HEK293 (cell line): ENCODE measurements at regions not wholly inside any gene's neighbourhood (a gene's known extent, or its start where the extent isn't known, plus 50 kb on each side); places are given as distances from the start of the nearest gene placed in this dataset.

ENCODE experiments used
- CTCF ChIA-PET: fragments of 350-600 bp; formaldehyde crosslinking; extraction: SDS; loops from one replicate; lab custom pipeline; 2021; ENCODE audit warnings: antibody characterized with exemption; lab: Yijun Ruan, JAX
- POLR2A ChIA-PET: fragments of 300-600 bp; formaldehyde crosslinking; extraction: SDS; loops from one replicate; lab custom pipeline; 2020; ENCODE audit warnings: antibody characterized with exemption, inconsistent platforms; lab: Yijun Ruan, JAX
- H3K27ac ChIP-seq: fragments of 200-500 bp; sonication (Bioruptor generic); 2 replicates; pipeline ENCODE4 v1.5.1; 2014; ENCODE audit warnings: low read depth, low read length, control low read depth, inconsistent platforms; ENCODE audit errors: extremely low read depth
- H3K36me3 ChIP-seq, 2 experiments: fragments of 200-500 bp in 1 of 2; sonication (Bioruptor generic) in 1 of 2; 1 replicate in 1 of 2; 2 replicates in 1 of 2; pipeline ENCODE4 v1.5.1; 2014 to 2017; ENCODE audit warnings: inconsistent platforms in 2 of 2, low read length in 2 of 2; ENCODE audit not compliant: control insufficient read depth in 2 of 2, insufficient read depth in 1 of 2
- H3K4me1 ChIP-seq: fragments of 200-500 bp; sonication (Bioruptor generic); 2 replicates; pipeline ENCODE4 v1.5.1; 2014; ENCODE audit warnings: mild to moderate bottlenecking, low read length, inconsistent platforms; ENCODE audit not compliant: control insufficient read depth, insufficient read depth
- H3K4me3 ChIP-seq: 2 replicates; pipeline ENCODE4 v1.5.1; 2011; ENCODE audit warnings: low read depth, mild to moderate bottlenecking, control low read depth, low read length, moderate library complexity
- H3K9me3 ChIP-seq: fragments of 200-500 bp; sonication (Bioruptor generic); 2 replicates; pipeline ENCODE4 v1.5.1; 2014; ENCODE audit warnings: low read depth, low read length, inconsistent platforms; ENCODE audit not compliant: control insufficient read depth, insufficient read depth
- AEBP2 ChIP-seq: fragments of 450-650 bp; formaldehyde crosslinking; IDR thresholded peaks from 2 replicates; pipeline ENCODE4 v1.5.1; 2016; ENCODE audit warnings: missing biosample characterization, missing genetic modification characterization, borderline replicate concordance
- GFI1B ChIP-seq: fragments of 450-650 bp; formaldehyde crosslinking; IDR thresholded peaks from 2 replicates; pipeline ENCODE4 v1.5.1; 2016; ENCODE audit warnings: missing biosample characterization, missing genetic modification characterization
- GLI4 ChIP-seq: fragments of 450-650 bp; formaldehyde crosslinking; IDR thresholded peaks from 2 replicates; pipeline ENCODE4 v1.5.1; 2016; ENCODE audit warnings: missing biosample characterization, missing genetic modification characterization
- MEIS1 ChIP-seq: sonication (generic); formaldehyde crosslinking; IDR thresholded peaks from 2 replicates; pipeline ENCODE4 v1.8.1; 2022; ENCODE audit warnings: missing genetic modification reagents, mild to moderate bottlenecking, borderline replicate concordance
- YY2 ChIP-seq: fragments of 450-650 bp; formaldehyde crosslinking; IDR thresholded peaks from 2 replicates; pipeline ENCODE4 v1.5.1; 2016; ENCODE audit warnings: missing biosample characterization, missing genetic modification characterization
- ZBTB1 ChIP-seq: fragments of 450-650 bp; formaldehyde crosslinking; IDR thresholded peaks from 2 replicates; pipeline ENCODE4 v1.5.1; 2016; ENCODE audit warnings: missing biosample characterization, missing genetic modification characterization
- ZBTB8A ChIP-seq: fragments of 450-650 bp; formaldehyde crosslinking; IDR thresholded peaks from 2 replicates; pipeline ENCODE4 v1.5.1; 2016; ENCODE audit warnings: missing biosample characterization, missing genetic modification characterization
- ZNF26 ChIP-seq: fragments of 450-650 bp; formaldehyde crosslinking; IDR thresholded peaks from 2 replicates; pipeline ENCODE4 v1.5.1; 2016; ENCODE audit warnings: missing biosample characterization, missing genetic modification characterization
- ZNF266 ChIP-seq: fragments of 450-650 bp; formaldehyde crosslinking; IDR thresholded peaks from 2 replicates; pipeline ENCODE4 v1.5.1; 2016; ENCODE audit warnings: missing biosample characterization, missing genetic modification characterization, low read depth
- ZNF302 ChIP-seq: fragments of 450-650 bp; formaldehyde crosslinking; IDR thresholded peaks from 2 replicates; pipeline ENCODE4 v1.5.1; 2016; ENCODE audit warnings: missing biosample characterization, missing genetic modification characterization, low read depth
- ZNF610 ChIP-seq: fragments of 450-650 bp; formaldehyde crosslinking; IDR thresholded peaks from 2 replicates; pipeline ENCODE4 v1.5.1; 2016; ENCODE audit warnings: missing biosample characterization, missing genetic modification characterization, borderline replicate concordance
- ZNF707 ChIP-seq: fragments of 450-650 bp; formaldehyde crosslinking; IDR thresholded peaks from 2 replicates; pipeline ENCODE4 v1.5.1; 2016; ENCODE audit warnings: missing biosample characterization, missing genetic modification characterization
- ZNF76 ChIP-seq: fragments of 450-650 bp; formaldehyde crosslinking; IDR thresholded peaks from 2 replicates; pipeline ENCODE4; 2016; ENCODE audit warnings: low read depth, missing biosample characterization, missing genetic modification characterization, borderline replicate concordance
- ZNF791 ChIP-seq: fragments of 450-650 bp; formaldehyde crosslinking; IDR thresholded peaks from 2 replicates; pipeline ENCODE4 v1.5.1; 2016; ENCODE audit warnings: missing biosample characterization, missing genetic modification characterization
- ZSCAN4 ChIP-seq: fragments of 450-650 bp; formaldehyde crosslinking; IDR thresholded peaks from 2 replicates; pipeline ENCODE4 v1.5.1; 2017; ENCODE audit warnings: missing biosample characterization, missing genetic modification characterization
- TF ChIP-seq, protein P1 (sequence below): fragments of 450-650 bp; formaldehyde crosslinking; IDR thresholded peaks from 2 replicates; pipeline ENCODE4 v1.5.1; 2016; ENCODE audit warnings: missing biosample characterization, missing genetic modification characterization, borderline replicate concordance
- TF ChIP-seq, protein P2 (sequence below): fragments of 450-650 bp; formaldehyde crosslinking; IDR thresholded peaks from 2 replicates; pipeline ENCODE4 v1.5.1; 2016; ENCODE audit warnings: missing biosample characterization, missing genetic modification characterization
- TF ChIP-seq, protein P3 (sequence below): fragments of 450-650 bp; formaldehyde crosslinking; IDR thresholded peaks from 2 replicates; pipeline ENCODE4 v1.5.1; 2017; ENCODE audit warnings: missing biosample characterization, missing genetic modification characterization
- TF ChIP-seq, protein P4 (sequence below): sonication (generic); formaldehyde crosslinking; IDR thresholded peaks from 2 replicates; pipeline ENCODE4 v1.8.1; 2022; ENCODE audit warnings: mild to moderate bottlenecking, moderate library complexity, missing genetic modification reagents

- Histone ChIP-seq H3K27ac (no peak overlapping the region), H3K9me3 (no peaks in the 10 kb centered on the region), H3K4me3 (no peak overlapping the region), H3K36me3 (no peaks in the 10 kb centered on the region), H3K4me1 (no peaks in the 10 kb centered on the region)
- ChIA-PET POLR2A (no interaction called here), CTCF (no interaction called here)
- TF ChIP-seq ZNF26 (tag by site-specific recombination) (no peak), GLI4 (tag by site-specific recombination) (no peak), ZNF791 (tag by site-specific recombination) (no peak), YY2 (tag by site-specific recombination) (no peak), ZSCAN4 (tag by site-specific recombination) (no peak), ZBTB8A (tag by site-specific recombination) (no peak)
- TF ChIP-seq, protein P1, sequence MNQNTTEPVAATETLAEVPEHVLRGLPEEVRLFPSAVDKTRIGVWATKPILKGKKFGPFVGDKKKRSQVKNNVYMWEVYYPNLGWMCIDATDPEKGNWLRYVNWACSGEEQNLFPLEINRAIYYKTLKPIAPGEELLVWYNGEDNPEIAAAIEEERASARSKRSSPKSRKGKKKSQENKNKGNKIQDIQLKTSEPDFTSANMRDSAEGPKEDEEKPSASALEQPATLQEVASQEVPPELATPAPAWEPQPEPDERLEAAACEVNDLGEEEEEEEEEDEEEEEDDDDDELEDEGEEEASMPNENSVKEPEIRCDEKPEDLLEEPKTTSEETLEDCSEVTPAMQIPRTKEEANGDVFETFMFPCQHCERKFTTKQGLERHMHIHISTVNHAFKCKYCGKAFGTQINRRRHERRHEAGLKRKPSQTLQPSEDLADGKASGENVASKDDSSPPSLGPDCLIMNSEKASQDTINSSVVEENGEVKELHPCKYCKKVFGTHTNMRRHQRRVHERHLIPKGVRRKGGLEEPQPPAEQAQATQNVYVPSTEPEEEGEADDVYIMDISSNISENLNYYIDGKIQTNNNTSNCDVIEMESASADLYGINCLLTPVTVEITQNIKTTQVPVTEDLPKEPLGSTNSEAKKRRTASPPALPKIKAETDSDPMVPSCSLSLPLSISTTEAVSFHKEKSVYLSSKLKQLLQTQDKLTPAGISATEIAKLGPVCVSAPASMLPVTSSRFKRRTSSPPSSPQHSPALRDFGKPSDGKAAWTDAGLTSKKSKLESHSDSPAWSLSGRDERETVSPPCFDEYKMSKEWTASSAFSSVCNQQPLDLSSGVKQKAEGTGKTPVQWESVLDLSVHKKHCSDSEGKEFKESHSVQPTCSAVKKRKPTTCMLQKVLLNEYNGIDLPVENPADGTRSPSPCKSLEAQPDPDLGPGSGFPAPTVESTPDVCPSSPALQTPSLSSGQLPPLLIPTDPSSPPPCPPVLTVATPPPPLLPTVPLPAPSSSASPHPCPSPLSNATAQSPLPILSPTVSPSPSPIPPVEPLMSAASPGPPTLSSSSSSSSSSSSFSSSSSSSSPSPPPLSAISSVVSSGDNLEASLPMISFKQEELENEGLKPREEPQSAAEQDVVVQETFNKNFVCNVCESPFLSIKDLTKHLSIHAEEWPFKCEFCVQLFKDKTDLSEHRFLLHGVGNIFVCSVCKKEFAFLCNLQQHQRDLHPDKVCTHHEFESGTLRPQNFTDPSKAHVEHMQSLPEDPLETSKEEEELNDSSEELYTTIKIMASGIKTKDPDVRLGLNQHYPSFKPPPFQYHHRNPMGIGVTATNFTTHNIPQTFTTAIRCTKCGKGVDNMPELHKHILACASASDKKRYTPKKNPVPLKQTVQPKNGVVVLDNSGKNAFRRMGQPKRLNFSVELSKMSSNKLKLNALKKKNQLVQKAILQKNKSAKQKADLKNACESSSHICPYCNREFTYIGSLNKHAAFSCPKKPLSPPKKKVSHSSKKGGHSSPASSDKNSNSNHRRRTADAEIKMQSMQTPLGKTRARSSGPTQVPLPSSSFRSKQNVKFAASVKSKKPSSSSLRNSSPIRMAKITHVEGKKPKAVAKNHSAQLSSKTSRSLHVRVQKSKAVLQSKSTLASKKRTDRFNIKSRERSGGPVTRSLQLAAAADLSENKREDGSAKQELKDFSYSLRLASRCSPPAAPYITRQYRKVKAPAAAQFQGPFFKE (tag by site-specific recombination) = no peak
- TF ChIP-seq, protein P2, sequence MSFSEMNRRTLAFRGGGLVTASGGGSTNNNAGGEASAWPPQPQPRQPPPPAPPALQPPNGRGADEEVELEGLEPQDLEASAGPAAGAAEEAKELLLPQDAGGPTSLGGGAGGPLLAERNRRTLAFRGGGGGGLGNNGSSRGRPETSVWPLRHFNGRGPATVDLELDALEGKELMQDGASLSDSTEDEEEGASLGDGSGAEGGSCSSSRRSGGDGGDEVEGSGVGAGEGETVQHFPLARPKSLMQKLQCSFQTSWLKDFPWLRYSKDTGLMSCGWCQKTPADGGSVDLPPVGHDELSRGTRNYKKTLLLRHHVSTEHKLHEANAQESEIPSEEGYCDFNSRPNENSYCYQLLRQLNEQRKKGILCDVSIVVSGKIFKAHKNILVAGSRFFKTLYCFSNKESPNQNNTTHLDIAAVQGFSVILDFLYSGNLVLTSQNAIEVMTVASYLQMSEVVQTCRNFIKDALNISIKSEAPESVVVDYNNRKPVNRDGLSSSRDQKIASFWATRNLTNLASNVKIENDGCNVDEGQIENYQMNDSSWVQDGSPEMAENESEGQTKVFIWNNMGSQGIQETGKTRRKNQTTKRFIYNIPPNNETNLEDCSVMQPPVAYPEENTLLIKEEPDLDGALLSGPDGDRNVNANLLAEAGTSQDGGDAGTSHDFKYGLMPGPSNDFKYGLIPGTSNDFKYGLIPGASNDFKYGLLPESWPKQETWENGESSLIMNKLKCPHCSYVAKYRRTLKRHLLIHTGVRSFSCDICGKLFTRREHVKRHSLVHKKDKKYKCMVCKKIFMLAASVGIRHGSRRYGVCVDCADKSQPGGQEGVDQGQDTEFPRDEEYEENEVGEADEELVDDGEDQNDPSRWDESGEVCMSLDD (tag by site-specific recombination) = no peak
- TF ChIP-seq, protein P3, sequence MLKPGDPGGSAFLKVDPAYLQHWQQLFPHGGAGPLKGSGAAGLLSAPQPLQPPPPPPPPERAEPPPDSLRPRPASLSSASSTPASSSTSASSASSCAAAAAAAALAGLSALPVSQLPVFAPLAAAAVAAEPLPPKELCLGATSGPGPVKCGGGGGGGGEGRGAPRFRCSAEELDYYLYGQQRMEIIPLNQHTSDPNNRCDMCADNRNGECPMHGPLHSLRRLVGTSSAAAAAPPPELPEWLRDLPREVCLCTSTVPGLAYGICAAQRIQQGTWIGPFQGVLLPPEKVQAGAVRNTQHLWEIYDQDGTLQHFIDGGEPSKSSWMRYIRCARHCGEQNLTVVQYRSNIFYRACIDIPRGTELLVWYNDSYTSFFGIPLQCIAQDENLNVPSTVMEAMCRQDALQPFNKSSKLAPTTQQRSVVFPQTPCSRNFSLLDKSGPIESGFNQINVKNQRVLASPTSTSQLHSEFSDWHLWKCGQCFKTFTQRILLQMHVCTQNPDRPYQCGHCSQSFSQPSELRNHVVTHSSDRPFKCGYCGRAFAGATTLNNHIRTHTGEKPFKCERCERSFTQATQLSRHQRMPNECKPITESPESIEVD (tag by site-specific recombination) = no peak
These were observed 428.7 kb downstream of the QKI start for GRCh38 chr6:163843218-163843617.

- Histone ChIP-seq H3K36me3 (no peaks in the 10 kb centered on the region), H3K27ac (no peak overlapping the region), H3K4me3 (no peak overlapping the region), H3K9me3 (no peaks in the 10 kb centered on the region), H3K4me1 (no peaks in the 10 kb centered on the region)
- CTCF ChIA-PET = no interaction called here
- POLR2A ChIA-PET = no interaction called here
- TF ChIP-seq AEBP2 (tag by site-specific recombination) = no peak
- TF ChIP-seq GFI1B = no peak
- TF ChIP-seq, protein P4, sequence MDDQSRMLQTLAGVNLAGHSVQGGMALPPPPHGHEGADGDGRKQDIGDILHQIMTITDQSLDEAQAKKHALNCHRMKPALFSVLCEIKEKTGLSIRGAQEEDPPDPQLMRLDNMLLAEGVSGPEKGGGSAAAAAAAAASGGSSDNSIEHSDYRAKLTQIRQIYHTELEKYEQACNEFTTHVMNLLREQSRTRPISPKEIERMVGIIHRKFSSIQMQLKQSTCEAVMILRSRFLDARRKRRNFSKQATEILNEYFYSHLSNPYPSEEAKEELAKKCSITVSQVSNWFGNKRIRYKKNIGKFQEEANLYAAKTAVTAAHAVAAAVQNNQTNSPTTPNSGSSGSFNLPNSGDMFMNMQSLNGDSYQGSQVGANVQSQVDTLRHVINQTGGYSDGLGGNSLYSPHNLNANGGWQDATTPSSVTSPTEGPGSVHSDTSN (CRISPR knock-in tag) = no peak
- no peak for TF ChIP-seq ZNF266 (tag by site-specific recombination)
- no peak for TF ChIP-seq ZNF302
- TF ChIP-seq ZBTB1 (tag by site-specific recombination) = no peak
- TF ChIP-seq ZNF707 (tag by site-specific recombination) = no peak
- no peak for TF ChIP-seq ZNF610
- no peak for TF ChIP-seq ZNF76 (tag by site-specific recombination)
- TF ChIP-seq MEIS1 (CRISPR knock-in tag) = no peak
These were observed 427.9 kb downstream of the QKI start for GRCh38 chr6:163842467-163842866.
